Uterus (tissue), 3 donors: ENCODE measurements at regions not wholly inside any gene's neighbourhood (a gene's known extent, or its start where the extent isn't known, plus 50 kb on each side); places are given as distances from the start of the nearest gene placed in this dataset.
"Not testable (repeated sequence)": the region's sequence is repeated elsewhere in the genome, so short reads cannot be mapped to it uniquely, and the experiment has no call there.

Experiments
- DNase-seq, 2 donors: peaks; one replicate each; pipeline ENCODE4 v3.0.0-alpha.2; 2019 to 2020
- H3K27ac ChIP-seq, 2 donors: fragments of 200-600 bp; sonication (generic); 1 replicate in 1 of 2; 2 replicates in 1 of 2; pipeline ENCODE4 v1.5.1; 2016 to 2018
- H3K27me3 ChIP-seq, 2 donors: fragments of 200-600 bp; sonication (generic); one replicate each; pipeline ENCODE4 v1.5.1; 2018 to 2019; ENCODE audit warnings: control low read depth in 1 of 2
- H3K36me3 ChIP-seq, 2 donors: fragments of 200-600 bp; sonication (generic); one replicate each; pipeline ENCODE4 v1.5.1; 2019; ENCODE audit warnings: control low read depth in 1 of 2
- H3K4me1 ChIP-seq, 2 donors: fragments of 200-600 bp; sonication (generic); one replicate each; pipeline ENCODE4 v1.5.1; 2018 to 2019; ENCODE audit warnings: control low read depth in 1 of 2
- H3K4me3 ChIP-seq, 2 donors: fragments of 200-600 bp; sonication (generic); 1 replicate in 1 of 2; 2 replicates in 1 of 2; pipeline ENCODE4 v1.5.1; 2018 to 2019; ENCODE audit warnings: mild to moderate bottlenecking in 1 of 2
- H3K9me3 ChIP-seq, 2 donors: fragments of 200-600 bp; sonication (generic); one replicate each; pipeline ENCODE4 v1.5.1; 2019; ENCODE audit warnings: control low read depth in 1 of 2
- CTCF ChIP-seq, 4 experiments: fragments of 200-600 bp in 2 of 4; fragments of 450-650 bp in 2 of 4; sonication (generic) in 2 of 4; IDR thresholded peaks; one replicate each; pipeline ENCODE4 v1.5.1; 2016 to 2019; ENCODE audit warnings: antibody characterized with exemption in 4 of 4, mild to moderate bottlenecking in 2 of 4, moderate library complexity in 1 of 4
- POLR2A ChIP-seq, 2 donors: fragments of 450-650 bp; IDR thresholded peaks; one replicate each; pipeline ENCODE4 v1.6.1; 2016; ENCODE audit warnings: antibody characterized with exemption in 2 of 2, mild to moderate bottlenecking in 1 of 2, moderate library complexity in 1 of 2
- intact Hi-C: fragments of 100-400 bp; cut with DNase I; formaldehyde crosslinking; loops from one replicate; pipeline ENCODE4 v1.15.1; 2023; ENCODE audit warnings: low total_unique reads
- donor health status: DM: yes; HTN: yes; CAD: no.

- Histone ChIP-seq H3K27me3 (no peaks in the 10 kb centered on the region), H3K27ac (no peak overlapping the region), H3K36me3 (no peaks in the 10 kb centered on the region), H3K4me3 (no peak overlapping the region), H3K4me1 (no peaks in the 10 kb centered on the region), H3K9me3 (no peaks in the 10 kb centered on the region)
- TF ChIP-seq CTCF (IDR thresholded peaks at IDR 0.05) (no peak), POLR2A (IDR thresholded peaks at IDR 0.05) (no peak)
- intact Hi-C loops = no loop called here
- DNase-seq = no peak
Observed at GRCh38 chr10:52368725-52369124, 54.6 kb downstream of the DKK1 start.

GRCh38 chr10:52374207-52374606, 60.1 kb downstream of the DKK1 start:
- intact Hi-C loops, H3K9me3 ChIP-seq, H3K4me3 ChIP-seq, H3K4me1 ChIP-seq, H3K27ac ChIP-seq, DNase-seq, H3K36me3 ChIP-seq, H3K27me3 ChIP-seq: not testable (repeated sequence)

- Histone ChIP-seq H3K27me3 (no peaks in the 10 kb centered on the region), H3K36me3 (no peaks in the 10 kb centered on the region), H3K4me3 (no peak overlapping the region), H3K9me3 (no peaks in the 10 kb centered on the region), H3K27ac (no peak overlapping the region), H3K4me1 (no peaks in the 10 kb centered on the region)
- no peak for DNase-seq
- intact Hi-C loops = no loop called here
- no peak for TF ChIP-seq POLR2A (IDR thresholded peaks at IDR 0.05)
- no peak for TF ChIP-seq CTCF (IDR thresholded peaks at IDR 0.05)
Observed at GRCh38 chr10:52376694-52377354, 62.7 kb downstream of the DKK1 start.

- H3K4me1 ChIP-seq = no peaks in the 10 kb centered on the region
- intact Hi-C loops = no loop called here
- no peak for DNase-seq
- H3K4me3 ChIP-seq = no peak overlapping the region
- H3K9me3 ChIP-seq = no peaks in the 10 kb centered on the region
- no peaks in the 10 kb centered on the region for H3K27me3 ChIP-seq
- no peak for TF ChIP-seq CTCF (IDR thresholded peaks at IDR 0.05)
- no peak for TF ChIP-seq POLR2A (IDR thresholded peaks at IDR 0.05)
- H3K36me3 ChIP-seq = no peaks in the 10 kb centered on the region
- no peak overlapping the region for H3K27ac ChIP-seq
Observed at GRCh38 chr10:52378124-52378523, 64.0 kb downstream of the DKK1 start.

GRCh38 chr10:52379287-52379686, 65.2 kb downstream of the DKK1 start:
- Histone ChIP-seq H3K27ac (no peak overlapping the region), H3K4me1 (no peaks in the 10 kb centered on the region), H3K36me3 (no peaks in the 10 kb centered on the region), H3K27me3 (no peaks in the 10 kb centered on the region), H3K4me3 (no peak overlapping the region), H3K9me3 (no peaks in the 10 kb centered on the region)
- DNase-seq = no peak
- intact Hi-C loops = no loop called here
- no peak for TF ChIP-seq POLR2A (IDR thresholded peaks at IDR 0.05)
- no peak for TF ChIP-seq CTCF (IDR thresholded peaks at IDR 0.05)

- Histone ChIP-seq H3K4me1 (no peaks in the 10 kb centered on the region), H3K27me3 (no peaks in the 10 kb centered on the region), H3K36me3 (no peaks in the 10 kb centered on the region), H3K27ac (no peak overlapping the region), H3K4me3 (no peak overlapping the region), H3K9me3 (no peaks in the 10 kb centered on the region)
- intact Hi-C loops = no loop called here
- TF ChIP-seq POLR2A (IDR thresholded peaks at IDR 0.05) (no peak), CTCF (IDR thresholded peaks at IDR 0.05) (no peak)
- DNase-seq = no peak
Observed at GRCh38 chr10:52383088-52383487, 69.0 kb downstream of the DKK1 start.
